Stomach (tissue), 8 donors: ENCODE measurements at regions not wholly inside any gene's neighbourhood (a gene's known extent, or its start where the extent isn't known, plus 50 kb on each side); places are given as distances from the start of the nearest gene placed in this dataset.

Source experiments
- DNase-seq, 2 donors: peaks; one replicate each; pipeline versions ENCODE4 v3.0.0 to v3.0.0-alpha.2; 2013 to 2019
- H3K27ac ChIP-seq, 5 donors: fragments of 200-600 bp in 4 of 5; sonication (generic) in 4 of 5; one replicate each; pipeline ENCODE4 v1.5.1; 2013 to 2019; ENCODE audit warnings: mild to moderate bottlenecking in 1 of 5, moderate library complexity in 1 of 5
- H3K27me3 ChIP-seq, 3 donors: fragments of 200-600 bp; sonication (generic); one replicate each; pipeline ENCODE4 v1.5.1; 2017 to 2019; ENCODE audit warnings: mixed run types in 1 of 3
- H3K36me3 ChIP-seq, 4 donors: fragments of 200-600 bp; sonication (generic); 1 replicate in 3 of 4; 2 replicates in 1 of 4; pipeline ENCODE4 v1.5.1; 2016 to 2019
- H3K4me1 ChIP-seq, 4 donors: fragments of 200-600 bp; sonication (generic); one replicate each; pipeline ENCODE4 v1.5.1; 2016 to 2019
- H3K4me3 ChIP-seq, 4 donors: fragments of 200-600 bp; sonication (generic) in 3 of 4; one replicate each; pipeline ENCODE4 v1.5.1; 2016 to 2019; ENCODE audit warnings: mild to moderate bottlenecking in 1 of 4
- H3K9me3 ChIP-seq, 4 donors: fragments of 200-600 bp; sonication (generic); one replicate each; pipeline ENCODE4 v1.5.1; 2016 to 2019
- CTCF ChIP-seq, 7 experiments: fragments of 450-650 bp in 4 of 7; fragments of 200-600 bp in 3 of 7; sonication (generic) in 3 of 7; IDR thresholded peaks; one replicate each; pipeline ENCODE4 v1.5.1; 2016 to 2019; ENCODE audit warnings: antibody characterized with exemption in 7 of 7, control low read depth in 2 of 7, mild to moderate bottlenecking in 1 of 7
- EP300 ChIP-seq: sonication (generic); formaldehyde crosslinking; IDR thresholded peaks from one replicate; pipeline ENCODE4 v1.6.1; 2017; ENCODE audit warnings: antibody characterized with exemption
- POLR2A ChIP-seq, 4 donors: fragments of 450-650 bp; IDR thresholded peaks; one replicate each; pipeline ENCODE4 v1.6.1; 2016; ENCODE audit warnings: antibody characterized with exemption in 4 of 4, control low read depth in 2 of 4, mild to moderate bottlenecking in 1 of 4, moderate library complexity in 1 of 4
- POLR2AphosphoS5 ChIP-seq, 3 donors: sonication (generic); formaldehyde crosslinking; IDR thresholded peaks; one replicate each; pipeline ENCODE4 v1.6.1; 2016; ENCODE audit warnings: antibody characterized with exemption in 3 of 3
- WGBS, 5 donors: extraction: QIAGEN DNeasy Blood & Tissue Kit in 3 of 5; methylation state at CpG; one replicate each; pipeline versions ENCODE4 v1.1.5 to v1.1.7; 2013 to 2018; 5-methylcytosine and 5-hydroxymethylcytosine counted together
- intact Hi-C: fragments of 100-400 bp; cut with DNase I; formaldehyde crosslinking; loops from one replicate; pipeline ENCODE4 v1.15.1; 2023; ENCODE audit warnings: low total_unique reads
- donor health status: healthy with polysubstance abuse.
- donor health status: Bipolar disorder and iron deficiency.
- donor health status: healthy.

DNA sequence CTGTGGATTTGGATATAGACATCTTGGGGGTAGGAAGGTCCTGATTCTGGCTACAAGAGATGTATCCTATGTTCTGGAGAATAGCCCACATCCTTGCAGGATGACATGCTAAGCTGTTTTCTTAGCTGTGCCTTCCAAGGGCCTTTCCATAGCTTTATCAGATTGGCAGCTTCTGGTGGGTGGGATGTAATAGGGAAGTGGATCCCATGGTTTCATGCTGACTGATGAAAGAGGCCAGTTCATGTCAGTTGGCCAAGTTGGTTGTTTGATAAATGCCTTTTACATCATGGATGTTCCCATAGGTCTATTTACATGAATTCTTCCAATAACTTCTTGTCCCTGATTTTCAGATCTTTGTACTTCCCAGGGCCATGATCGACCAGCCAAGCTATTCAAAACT lies 169.1 kb upstream of the RMST start:
- WGBS, 5 donors: 77 to 92% (median 85%) methylated on average over 1 of the region's 1 CpG
- TF ChIP-seq POLR2A (IDR thresholded peaks at IDR 0.05) (no peak), EP300 (no peak), POLR2AphosphoS5 (IDR thresholded peaks at IDR 0.05) (no peak), CTCF (IDR thresholded peaks at IDR 0.05) (no peak)

GRCh38 chr12:97299847-97300246 lies 162.8 kb upstream of the RMST start:
- 45 to 69% (median 63%) methylated on average over 5 of the region's 5 CpGs for WGBS, 5 donors
- intact Hi-C loops: loop anchor here (10.0 kb wide), 1 partner anchor 715 kb away; no protein-coding TSS in a partner anchor
- Histone ChIP-seq H3K4me3 (no peak overlapping the region), H3K27me3 (no peaks in the 10 kb centered on the region), H3K4me1 (no peaks in the 10 kb centered on the region), H3K27ac (no peak overlapping the region), H3K9me3 (peaks cover 0 to 14% (median 5%) of the 10 kb centered on the region in 4 donors), H3K36me3 (no peaks in the 10 kb centered on the region)
- TF ChIP-seq CTCF (IDR thresholded peaks at IDR 0.05): no peak
- no peak for TF ChIP-seq POLR2A (IDR thresholded peaks at IDR 0.05)
- no peak for TF ChIP-seq EP300
- TF ChIP-seq POLR2AphosphoS5 (IDR thresholded peaks at IDR 0.05): no peak
- DNase-seq: no peak

More for the DNA sequence above, 169.1 kb upstream of the RMST start:
- Histone ChIP-seq H3K4me3 (no peak overlapping the region), H3K27me3 (no peaks in the 10 kb centered on the region), H3K9me3 (peaks cover 0 to 21% (median 5%) of the 10 kb centered on the region in 4 donors), H3K27ac (no peak overlapping the region), H3K4me1 (no peaks in the 10 kb centered on the region), H3K36me3 (no peaks in the 10 kb centered on the region)
- intact Hi-C loops: no loop called here
- no peak for DNase-seq

DNA sequence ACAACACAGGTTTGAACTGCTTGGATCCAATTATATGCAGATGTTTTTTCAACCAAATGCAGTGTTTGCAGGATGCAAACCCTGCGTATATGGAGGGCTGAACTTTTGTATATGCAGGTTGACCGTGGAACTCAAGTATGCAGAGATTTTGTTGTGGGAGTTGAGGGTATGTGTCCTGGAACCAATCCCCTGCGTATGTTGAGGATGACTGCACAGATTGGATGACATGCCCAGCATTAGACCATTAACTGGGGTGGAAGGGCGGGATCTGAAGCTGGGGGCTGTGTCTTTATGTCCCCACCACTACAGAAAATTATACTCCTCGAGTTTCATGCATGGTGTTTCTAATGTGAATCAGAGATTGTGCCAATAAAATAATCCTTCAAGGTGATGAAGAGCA lies 162.2 kb upstream of the RMST start:
- WGBS, 5 donors: 80 to 86% (median 82%) methylated on average over 5 of the region's 5 CpGs
- Histone ChIP-seq H3K4me3 (no peak overlapping the region), H3K36me3 (no peaks in the 10 kb centered on the region), H3K27ac (no peak overlapping the region), H3K27me3 (no peaks in the 10 kb centered on the region), H3K9me3 (peaks cover 0 to 9% (median 2%) of the 10 kb centered on the region in 4 donors), H3K4me1 (no peaks in the 10 kb centered on the region)
- intact Hi-C loops: loop anchor here (10.0 kb wide), 1 partner anchor 716 kb away; no protein-coding TSS in a partner anchor
- DNase-seq: no peak
- TF ChIP-seq POLR2A (IDR thresholded peaks at IDR 0.05) (no peak), CTCF (IDR thresholded peaks at IDR 0.05) (no peak), EP300 (no peak), POLR2AphosphoS5 (IDR thresholded peaks at IDR 0.05) (no peak)

- intact Hi-C loops: loop anchor here (10.0 kb wide), 1 partner anchor 716 kb away; no protein-coding TSS in a partner anchor
Observed at GRCh38 chr12:97300891-97301290, 161.7 kb upstream of the RMST start.

More at GRCh38 chr12:97300891-97301290, 161.7 kb upstream of the RMST start:
- DNase-seq: no peak
- no peak for TF ChIP-seq POLR2A (IDR thresholded peaks at IDR 0.05)
- no peak for TF ChIP-seq POLR2AphosphoS5 (IDR thresholded peaks at IDR 0.05)
- TF ChIP-seq CTCF (IDR thresholded peaks at IDR 0.05): no peak
- TF ChIP-seq EP300: no peak
- Histone ChIP-seq H3K36me3 (no peaks in the 10 kb centered on the region), H3K4me3 (no peak overlapping the region), H3K4me1 (no peaks in the 10 kb centered on the region), H3K27ac (no peak overlapping the region), H3K9me3 (peaks cover 0 to 4% (median under 1%) of the 10 kb centered on the region in 4 donors), H3K27me3 (no peaks in the 10 kb centered on the region)
- WGBS, 5 donors: 44 to 56% (median 46%) methylated on average over 1 of the region's 1 CpG
